Fibroblast of gingiva (primary cell): ENCODE measurements at regions not wholly inside any gene's neighbourhood (a gene's known extent, or its start where the extent isn't known, plus 50 kb on each side); places are given as distances from the start of the nearest gene placed in this dataset.

Source experiments
- DNase-seq: peaks from one replicate; pipeline ENCODE4 v3.0.0-alpha.2; 2011; ENCODE audit warnings: low read depth

DNA sequence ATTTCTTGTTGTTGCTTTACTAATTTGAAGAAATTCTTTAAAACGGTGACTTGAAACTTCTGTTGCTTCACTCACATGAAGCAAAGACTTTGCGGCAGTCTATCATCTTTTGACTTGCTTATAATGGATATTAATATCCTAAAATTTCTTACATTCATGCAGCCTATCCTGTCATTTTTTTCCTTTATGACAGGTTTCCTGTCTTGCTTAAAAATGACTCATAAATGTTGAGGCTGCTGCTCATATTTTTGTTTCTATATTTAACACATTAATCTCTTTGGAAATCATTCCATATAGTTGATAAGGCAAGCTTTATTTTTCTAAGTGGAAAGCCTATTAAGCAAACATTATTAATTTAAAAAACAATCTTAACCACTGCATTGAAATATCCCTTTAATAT is 176.6 kb upstream of the GALNTL6 start:
- DNase-seq, result no peak

DNA sequence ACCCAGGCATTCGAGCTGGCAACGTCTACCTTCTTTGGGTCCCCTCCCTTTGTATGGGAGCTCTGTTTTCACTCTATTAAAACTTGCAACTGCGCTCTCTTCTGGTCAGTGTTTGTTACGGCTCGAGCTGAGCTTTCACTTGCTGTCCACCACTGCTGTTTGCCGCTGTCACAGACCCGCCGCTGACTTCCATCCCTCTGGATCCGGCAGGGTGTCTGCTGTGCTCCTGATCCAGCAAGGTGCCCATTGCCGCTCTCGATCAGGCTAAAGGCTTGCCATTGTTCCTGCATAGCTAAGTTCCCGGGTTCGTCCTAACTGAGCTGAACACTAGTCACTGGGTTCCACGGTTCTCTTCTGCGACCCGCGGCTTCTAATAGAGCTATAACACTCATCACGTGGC is 183.5 kb upstream of the GALNTL6 start:
- DNase-seq, result no peak

DNA sequence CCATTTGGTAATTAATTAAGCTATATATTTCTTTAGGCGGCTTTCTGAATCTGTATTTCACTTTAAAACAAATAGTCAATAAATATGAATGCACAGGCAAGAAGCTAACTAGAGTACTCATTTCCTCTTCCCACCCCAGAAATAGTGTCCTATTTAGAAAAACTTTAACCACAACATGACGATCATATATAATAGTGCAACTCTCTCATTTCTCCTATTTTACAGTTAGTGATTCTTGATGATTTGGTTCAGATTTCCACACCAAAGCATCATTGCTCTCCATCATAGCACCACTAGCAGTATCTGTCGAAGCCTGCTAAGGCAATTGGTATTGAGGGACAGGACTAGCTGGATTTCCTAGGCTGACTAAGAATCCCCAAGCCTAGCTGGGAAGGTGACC is 184.0 kb upstream of the GALNTL6 start:
- DNase-seq, result no peak

DNA sequence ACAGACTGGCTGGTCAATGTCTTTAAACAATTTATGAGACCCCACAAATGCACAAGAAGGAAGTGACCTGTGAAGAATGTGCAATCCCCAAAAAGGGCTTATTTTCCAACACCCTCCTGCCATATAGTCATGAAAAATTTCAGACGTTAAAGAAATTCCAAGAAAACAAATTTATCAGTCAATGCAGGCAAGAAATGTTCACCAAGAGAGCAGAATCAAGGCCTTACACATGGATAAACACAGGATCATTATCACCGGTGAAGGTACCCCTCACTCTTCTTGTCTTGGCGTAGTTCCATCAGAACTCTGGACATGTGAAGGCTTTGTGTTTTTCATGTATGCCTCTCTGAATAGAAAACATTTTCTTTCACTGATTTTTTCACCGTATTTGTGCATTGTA is 186.7 kb upstream of the GALNTL6 start:
- DNase-seq, result no peak

DNA sequence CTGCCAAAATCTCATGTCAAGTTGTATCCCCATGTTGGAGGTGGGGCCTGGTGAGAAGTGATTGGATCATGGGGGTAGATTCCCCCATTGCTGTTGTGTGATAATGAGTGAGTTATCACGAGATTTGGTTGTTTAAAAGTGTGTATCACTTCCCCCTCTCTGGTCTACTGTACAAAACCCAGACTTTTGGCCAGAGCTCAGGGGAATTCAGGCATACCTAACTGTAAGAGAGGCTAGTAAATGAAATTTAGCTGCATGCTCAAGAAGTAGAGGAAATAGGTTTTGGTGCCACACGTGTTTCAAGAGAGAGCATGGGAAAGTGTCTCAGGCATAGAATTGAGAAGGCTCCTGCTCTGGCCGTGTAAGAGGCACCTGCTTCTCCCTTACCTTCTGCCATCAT is 190.5 kb upstream of the GALNTL6 start:
- DNase-seq, result no peak

DNA sequence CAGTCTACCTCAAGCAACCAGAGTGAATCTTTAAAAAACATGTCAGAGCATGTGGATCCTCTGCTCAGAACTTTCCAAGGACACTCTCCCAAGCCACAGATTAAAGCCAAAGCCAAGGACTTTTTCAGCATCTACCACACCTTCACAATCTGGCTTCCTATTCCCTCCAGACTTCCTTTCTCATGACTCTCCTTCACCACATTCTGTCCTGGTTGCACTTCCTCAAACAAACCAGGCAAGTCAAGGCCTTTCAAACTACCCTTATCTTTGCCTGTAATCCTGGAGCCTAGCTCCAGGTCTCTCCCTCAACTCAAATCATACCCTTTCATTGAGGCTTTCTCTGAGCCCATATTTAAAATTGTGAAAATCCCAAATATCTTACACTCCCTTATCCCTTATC is 191.6 kb upstream of the GALNTL6 start:
- DNase-seq, result no peak

DNA sequence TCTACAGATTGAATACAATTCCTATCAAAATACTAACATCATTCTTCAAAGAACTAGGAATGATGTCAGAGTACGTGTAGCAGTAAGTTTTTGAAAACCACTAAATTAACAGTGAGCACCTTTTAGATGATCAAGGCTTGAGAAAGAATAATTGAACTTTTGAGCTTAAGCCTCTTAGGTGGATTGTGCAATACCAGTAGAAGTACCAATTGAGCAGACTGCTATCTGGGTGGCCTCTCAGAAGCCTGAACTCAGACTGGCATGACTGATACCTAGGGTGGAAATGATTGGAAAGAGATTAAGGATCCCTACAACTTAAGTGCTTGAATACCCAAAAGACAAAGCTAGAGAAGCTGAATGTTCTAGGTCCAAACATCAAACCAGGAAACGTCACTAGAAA is 200.3 kb upstream of the GALNTL6 start:
- DNase-seq, result no peak

DNA sequence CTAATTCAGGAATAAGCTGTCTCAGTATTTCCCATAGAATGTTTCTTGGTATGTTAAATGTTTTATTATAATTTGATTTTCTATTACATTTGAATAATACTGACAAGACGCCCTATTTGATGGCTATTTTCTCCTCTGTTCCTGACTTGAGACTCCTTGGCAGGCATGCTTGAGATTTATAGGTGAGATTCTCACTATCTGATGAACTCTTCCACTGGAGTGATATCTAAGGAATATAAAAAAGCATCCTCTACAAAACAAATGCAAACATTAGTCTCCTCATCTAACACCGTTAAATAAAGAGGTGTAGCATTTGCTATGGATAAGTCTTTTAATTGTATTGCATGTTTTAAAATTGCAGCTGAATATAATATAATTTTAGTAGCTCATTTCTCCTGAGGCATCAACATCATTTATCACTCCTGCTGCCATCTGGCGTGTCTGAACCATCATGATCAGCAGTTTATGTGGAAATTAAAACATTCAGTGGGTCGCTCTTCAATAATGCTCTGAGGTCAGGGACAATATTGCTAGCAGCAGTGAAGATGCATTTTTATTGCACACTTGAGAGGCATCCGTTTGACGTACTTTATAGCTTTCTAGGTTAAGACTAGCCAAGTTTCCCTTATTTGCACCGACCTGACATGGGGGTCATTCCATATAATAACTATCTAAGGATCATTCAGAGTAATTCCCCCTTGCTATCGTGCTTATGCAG is 210.4 kb upstream of the GALNTL6 start:
- no peak for DNase-seq

DNA sequence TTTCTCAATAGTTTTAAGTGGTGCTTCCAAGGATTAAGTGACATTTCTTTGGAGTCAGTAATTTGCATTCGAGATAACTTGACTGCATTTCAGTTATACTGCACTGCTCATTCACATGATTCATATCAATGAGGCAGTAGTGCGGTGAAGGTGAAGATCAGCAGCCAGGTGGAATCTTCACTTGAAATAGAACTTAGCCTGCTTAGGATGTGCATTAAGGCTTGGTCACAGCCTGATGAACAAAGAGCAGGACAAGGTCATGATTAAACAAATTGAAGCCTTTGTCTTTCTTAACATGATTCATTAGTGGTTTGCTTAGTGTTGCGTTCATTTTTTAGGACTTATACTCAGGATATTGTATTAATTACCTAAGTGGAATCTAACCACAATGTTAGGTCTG is 212.1 kb upstream of the GALNTL6 start:
- DNase-seq, result no peak

DNA sequence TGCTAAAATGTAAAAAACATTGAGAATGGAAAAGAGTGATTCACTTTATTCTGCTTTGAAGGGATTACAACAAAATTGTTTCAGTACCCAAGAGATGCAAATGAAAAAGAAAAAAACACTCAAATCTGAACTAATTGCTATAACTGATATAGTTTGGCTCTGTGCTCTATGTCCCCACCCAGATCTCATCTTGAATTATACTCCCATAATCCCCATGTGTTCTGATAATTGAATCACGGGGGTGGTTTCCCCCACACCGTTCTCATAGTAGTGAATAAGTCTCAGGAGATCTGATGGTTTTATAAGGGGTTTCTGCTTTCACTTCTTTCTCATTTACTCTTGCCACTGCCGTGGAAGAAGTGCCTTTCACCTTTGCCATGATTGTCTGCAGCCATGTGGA is 213.6 kb upstream of the GALNTL6 start:
- DNase-seq, result no peak

DNA sequence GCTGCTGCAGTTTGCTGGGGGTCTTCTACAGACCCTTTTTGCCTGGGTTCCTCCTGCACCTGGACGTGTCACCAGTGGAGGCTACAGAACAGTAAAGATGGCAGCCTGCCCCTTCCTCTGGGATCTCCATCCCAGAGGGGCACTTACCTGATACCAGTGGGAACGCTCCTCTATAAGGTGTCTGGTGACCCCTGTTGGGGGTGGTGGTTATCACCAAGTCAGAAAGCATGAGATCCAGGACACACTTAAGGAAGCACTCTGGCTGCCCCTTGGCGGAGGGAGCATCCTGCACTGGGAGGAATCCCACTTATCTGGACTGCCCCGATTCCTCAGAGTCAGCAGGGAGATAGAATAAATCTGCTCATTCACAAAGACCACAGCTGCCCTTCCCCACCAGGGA is 218.9 kb upstream of the GALNTL6 start:
- no peak for DNase-seq

DNA sequence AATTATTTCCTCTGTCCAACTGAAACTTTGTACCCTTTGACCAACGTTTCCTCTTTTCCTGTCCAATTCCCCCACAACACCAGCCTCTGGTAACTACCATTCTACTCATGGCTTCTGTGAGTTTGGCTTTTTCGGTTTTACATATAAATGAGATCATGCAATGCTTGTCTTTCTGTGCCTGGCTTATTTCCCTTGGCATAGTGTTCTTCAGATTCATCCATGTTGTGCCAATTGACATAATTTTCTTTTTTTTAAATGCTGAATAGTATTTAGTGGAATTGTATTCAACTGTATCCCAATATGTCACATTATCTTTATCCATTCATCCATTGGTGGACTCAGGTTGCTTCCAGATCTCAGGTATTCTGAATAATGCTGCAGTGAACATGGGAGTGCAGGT is 222.5 kb upstream of the GALNTL6 start:
- no peak for DNase-seq

DNA sequence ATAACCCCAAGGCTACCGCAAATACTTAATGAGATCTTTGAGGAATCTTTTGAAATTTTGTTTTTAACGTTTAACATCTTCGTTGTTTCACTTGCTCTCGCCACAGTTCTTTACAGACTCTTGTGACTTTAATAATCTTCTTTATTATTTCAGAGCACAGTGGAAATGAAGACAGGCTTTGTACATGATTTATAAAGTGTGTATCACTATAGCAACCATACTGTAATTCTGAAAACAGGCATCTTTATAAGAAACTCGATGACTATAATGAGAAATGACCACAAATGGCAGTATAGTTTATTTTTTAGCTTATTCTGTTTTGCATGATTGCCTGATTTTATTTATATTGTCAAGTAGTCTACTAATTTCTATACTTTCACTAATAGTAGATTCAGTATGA is 224.4 kb upstream of the GALNTL6 start:
- no peak for DNase-seq

DNA sequence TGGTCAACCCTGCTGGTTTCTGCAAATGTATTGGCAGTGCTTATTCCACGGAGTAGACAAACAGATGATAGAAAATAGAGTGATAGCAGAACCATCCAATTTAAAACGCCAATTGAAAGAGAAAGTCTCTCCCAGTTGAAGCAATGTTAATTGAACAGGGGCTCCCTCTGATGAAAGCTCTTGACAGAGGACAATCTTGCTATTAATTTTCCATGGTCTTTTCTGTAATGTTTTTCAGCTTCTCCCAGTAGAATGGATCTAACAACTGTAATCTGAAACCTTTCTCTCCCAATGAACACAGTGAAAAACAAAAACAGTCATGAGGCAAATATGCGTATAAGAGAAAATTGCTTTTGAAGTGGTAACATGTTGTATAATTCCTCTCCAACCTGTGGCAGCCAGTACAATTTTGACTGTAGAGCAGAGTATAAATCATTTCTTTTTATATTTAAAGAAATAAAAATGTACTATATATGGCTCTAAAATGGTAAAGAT is 225.1 kb upstream of the GALNTL6 start:
- DNase-seq, result no peak

DNA sequence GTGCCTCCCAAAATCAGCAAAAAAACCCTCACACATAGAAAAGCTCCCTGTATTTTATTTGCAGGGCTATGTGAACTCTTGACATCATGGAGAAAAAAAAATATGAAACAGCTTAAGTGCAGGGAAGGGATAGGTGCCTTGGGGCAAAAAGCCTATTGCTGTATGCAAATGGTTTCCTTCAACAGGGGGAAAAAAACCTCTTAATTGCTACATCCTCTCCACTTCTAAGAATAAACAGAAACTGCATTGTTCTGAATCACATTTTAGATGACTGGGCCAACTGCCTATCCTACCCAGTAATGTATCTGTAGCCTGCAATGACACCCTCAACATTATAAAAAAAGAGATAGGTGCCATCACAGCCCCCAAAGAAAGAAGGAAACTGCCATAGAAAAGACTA is 229.4 kb upstream of the GALNTL6 start:
- DNase-seq, result no peak

DNA sequence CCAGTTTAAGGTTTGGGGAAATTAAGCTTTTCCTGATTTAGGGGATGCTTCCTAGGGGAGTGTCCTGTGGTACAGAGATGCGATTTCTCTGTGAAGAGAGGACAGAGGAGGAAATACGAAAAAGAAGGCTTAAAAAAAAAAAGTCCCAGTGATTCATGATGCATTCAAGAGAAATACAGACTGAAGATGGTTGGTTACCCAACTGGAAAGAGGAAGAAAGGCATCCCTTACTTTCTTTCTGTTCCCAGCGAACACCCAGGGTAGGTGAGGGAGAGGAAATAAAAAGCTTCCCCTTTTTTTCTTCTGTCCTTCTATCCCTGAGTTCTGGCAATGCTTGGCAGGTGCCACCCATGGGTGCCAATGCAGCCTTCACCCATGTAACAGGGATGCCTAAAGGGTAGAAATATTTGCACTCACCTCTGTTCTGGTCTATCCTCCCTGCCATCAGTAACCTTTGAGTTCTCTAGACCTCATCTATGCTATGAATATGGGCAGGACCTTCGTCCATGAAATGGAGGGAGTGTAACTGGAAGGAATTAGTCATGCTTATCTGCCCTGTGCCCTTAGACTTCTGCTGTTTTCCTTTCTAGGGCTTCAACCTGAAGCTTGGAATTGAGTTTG is 230.1 kb upstream of the GALNTL6 start:
- DNase-seq, result no peak

DNA sequence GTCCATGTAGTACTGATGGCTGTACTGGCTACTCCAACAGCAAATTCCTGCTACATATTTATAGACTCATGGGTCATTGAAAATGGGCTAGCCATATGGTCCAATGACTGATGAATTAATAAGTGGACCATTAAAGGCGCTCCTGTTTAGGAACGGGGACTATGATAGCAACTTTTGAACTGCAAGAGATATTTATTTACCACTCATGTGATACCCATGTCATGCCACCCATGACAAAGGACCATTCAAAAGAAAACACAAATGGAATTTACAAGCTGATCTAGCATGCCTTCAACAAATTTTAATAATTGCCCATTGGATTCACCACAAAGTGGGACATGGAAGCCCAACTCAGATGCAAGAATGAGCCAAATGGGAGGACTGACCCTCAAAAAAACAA is 240.0 kb upstream of the GALNTL6 start:
- DNase-seq, result no peak

DNA sequence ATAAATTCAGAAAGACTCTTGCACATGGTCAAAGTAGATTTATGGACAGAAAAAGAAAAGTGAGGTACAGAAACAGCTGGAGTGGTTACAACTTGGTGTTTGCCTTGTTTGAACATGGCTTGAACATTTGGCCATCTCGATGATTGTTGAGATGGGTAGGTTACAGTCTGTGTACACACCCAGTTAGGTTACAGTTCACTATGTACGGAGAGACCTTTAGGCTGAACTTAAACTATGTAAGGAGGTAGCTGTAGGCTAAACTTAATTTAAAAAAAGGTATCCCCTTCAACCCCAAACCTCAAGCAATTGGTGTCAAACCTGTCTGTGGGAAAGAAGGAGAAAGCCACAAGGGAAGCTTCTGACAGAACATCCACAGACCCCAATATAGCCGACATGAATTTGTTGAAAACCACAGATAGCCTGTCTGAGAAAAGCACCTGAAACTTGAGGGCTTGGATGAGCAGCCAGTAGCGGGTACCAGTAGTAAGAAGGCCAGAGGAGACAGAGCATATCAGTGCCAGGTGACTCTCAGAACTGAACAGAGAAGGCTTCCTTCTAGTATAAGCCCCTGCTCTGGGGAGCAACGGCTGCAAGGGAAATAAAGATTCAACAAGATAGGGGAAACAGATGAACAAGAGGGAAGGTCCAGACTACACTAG is 247.9 kb upstream of the GALNTL6 start:
- no peak for DNase-seq

DNA sequence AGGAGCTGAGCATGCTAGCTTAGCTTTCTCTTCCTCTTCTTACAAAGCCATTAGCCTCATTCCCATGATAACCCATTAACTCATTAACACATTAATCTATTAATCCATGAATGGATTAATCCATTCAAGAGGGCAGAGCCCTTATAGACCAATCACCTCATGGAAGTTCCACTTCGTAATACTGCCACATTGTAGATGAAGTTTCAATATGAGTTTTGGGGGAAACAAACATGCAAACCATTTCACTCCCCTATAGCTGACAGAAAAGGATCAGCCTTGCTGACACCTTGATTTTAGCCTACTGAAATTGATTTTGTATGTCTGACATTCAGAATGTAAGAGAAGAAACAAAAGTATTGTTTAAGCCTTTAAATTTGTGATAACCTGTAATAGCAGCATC is 251.8 kb upstream of the GALNTL6 start:
- DNase-seq, result no peak

DNA sequence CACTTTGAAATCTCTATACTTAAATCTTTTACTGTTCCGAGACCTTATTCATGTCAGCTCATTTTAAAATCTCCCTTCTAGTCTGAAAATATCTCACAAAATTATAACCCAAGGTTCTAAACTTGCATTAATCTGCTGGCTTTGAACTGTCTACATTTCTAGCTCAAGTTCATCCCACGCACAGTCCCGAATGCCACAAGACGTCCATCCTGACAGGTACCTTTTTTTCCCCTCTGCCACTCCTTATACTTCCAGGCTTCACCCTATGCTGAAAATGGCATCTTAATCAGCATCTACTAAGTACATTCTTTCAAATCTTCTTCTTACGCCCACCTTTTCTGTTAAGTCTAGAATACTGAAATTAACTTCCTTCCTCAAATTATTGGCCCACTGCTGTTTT is 259.2 kb upstream of the GALNTL6 start:
- DNase-seq, result no peak

DNA sequence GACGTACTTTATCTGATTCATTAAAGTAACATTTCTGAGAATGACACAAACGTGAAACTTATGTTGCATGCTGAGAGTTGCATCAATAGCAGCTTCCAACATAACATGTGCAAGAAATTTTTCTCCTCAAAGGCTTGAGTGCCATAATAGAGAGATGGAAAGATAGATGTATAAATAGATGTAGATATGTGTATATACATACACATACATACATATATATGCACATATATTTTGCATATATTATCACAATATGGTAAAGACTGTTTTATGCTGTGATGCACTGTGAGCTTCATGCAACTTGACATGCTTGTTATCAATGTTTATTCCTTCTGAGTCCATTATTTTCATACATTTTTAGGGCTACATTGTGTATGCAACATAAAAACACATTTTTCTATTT is 270.6 kb upstream of the GALNTL6 start:
- no peak for DNase-seq

DNA sequence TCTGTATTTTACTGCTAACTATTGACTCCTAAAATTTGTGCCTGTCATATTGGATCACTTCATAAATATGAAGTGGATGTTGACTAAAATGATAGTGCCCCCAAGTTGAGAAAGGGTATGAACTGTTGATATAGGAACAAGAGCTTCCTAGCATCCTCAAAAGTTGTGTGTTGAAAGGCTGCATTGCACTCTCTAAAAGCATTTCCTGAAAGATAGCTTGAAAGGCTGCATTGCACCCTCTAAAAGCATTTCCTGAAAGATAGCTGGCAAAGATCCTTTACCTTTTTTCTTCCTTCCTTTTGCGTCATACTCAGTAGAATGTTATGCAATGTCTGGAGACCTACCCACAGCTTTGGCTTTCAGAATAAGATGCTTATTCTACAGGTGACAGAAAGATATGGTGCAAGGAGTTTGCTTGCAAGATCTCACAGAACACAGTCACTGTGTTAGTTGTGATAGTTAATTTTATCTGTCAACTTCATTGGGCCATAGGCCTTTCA is 274.6 kb upstream of the GALNTL6 start:
- DNase-seq, result no peak

DNA sequence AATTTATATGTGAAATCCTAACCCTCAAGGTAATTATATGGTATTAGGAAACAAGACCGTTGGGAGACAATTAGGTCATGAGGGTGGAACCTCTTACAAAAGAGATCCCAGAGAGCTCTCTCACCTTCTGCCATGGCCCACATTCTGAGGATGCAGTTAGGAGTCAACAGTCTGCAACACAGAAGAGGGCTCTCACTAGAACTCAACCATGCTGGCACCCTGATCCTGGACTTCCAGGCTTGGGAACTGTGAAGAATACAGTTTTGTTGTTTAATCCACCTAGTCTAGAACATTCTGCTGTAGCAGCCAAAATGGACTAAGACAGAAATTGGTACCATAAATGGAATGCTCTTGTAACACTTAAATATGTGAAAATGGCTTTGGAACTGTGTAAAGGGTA is 278.8 kb upstream of the GALNTL6 start:
- no peak for DNase-seq
